Mammary epithelial cell (primary cell): ENCODE measurements at regions not wholly inside any gene's neighbourhood (a gene's known extent, or its start where the extent isn't known, plus 50 kb on each side); places are given as distances from the start of the nearest gene placed in this dataset.

ENCODE experiments used
- EZH2 ChIP-seq: IDR thresholded peaks from 2 replicates; pipeline ENCODE4 v1.6.1; 2012; ENCODE audit warnings: low read length, inconsistent platforms, borderline replicate concordance
- TF ChIP-seq, protein P1 (sequence below), 2 donors: IDR thresholded peaks in 1 of 2; conservative IDR thresholded peaks in 1 of 2; 2 replicates each; pipeline ENCODE4 v1.5.1; 2011 to 2012; ENCODE audit warnings: inconsistent platforms in 2 of 2, low read length in 2 of 2, mild to moderate bottlenecking in 2 of 2, control low read depth in 1 of 2, low read depth in 1 of 2; ENCODE audit not compliant: insufficient read depth in 1 of 2; ENCODE audit errors: extremely low read depth in 1 of 2

DNA sequence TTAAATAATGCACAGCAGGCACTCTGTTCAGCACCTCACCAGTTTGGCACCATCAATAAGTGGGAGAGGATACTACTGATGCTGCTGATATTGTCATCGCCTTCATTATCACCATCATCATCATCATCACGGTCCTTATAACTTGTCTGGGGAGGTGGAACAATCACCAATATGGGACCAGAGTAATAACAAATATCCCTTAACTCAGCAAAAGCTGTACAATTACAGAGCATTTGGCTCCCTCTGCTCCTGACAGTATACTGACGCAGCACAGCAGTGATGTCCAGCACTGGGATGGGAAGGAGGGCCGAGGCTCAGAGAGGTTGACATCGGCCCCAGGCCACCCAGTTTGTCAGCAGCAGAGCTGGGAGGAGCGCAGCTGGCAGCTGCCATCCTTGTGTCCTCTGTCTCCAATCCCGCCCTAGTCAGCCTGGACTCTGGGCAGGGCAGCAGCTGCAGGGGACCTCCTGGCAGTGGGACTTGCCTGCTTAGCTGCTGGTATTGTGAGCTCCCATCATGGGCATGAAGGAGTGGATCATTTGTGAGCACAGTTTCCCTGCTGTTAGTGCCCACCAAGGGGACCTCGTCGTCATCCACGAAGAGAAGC lies 90.0 kb downstream of the DHCR7 start:
- TF ChIP-seq, protein P1, sequence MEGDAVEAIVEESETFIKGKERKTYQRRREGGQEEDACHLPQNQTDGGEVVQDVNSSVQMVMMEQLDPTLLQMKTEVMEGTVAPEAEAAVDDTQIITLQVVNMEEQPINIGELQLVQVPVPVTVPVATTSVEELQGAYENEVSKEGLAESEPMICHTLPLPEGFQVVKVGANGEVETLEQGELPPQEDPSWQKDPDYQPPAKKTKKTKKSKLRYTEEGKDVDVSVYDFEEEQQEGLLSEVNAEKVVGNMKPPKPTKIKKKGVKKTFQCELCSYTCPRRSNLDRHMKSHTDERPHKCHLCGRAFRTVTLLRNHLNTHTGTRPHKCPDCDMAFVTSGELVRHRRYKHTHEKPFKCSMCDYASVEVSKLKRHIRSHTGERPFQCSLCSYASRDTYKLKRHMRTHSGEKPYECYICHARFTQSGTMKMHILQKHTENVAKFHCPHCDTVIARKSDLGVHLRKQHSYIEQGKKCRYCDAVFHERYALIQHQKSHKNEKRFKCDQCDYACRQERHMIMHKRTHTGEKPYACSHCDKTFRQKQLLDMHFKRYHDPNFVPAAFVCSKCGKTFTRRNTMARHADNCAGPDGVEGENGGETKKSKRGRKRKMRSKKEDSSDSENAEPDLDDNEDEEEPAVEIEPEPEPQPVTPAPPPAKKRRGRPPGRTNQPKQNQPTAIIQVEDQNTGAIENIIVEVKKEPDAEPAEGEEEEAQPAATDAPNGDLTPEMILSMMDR (conservative IDR thresholded peaks at IDR 0.05 in 1 of 2, IDR thresholded peaks at IDR 0.05 in 1 of 2; ENCODE audit: extremely low read depth in 1 of 2, insufficient read depth in 1 of 2, low read depth in 1 of 2, low read length in 2 of 2) = no peak
- TF ChIP-seq EZH2 = no peak
